Loucy (cell line): ENCODE measurements at regions not wholly inside any gene's neighbourhood (a gene's known extent, or its start where the extent isn't known, plus 50 kb on each side); places are given as distances from the start of the nearest gene placed in this dataset.

Experiments
- H2AFZ ChIP-seq: fragments of 200-600 bp; sonication (generic); 2 replicates; pipeline ENCODE4 v1.6.0; 2016; ENCODE audit warnings: antibody characterized with exemption, mild to moderate bottlenecking, low read length, moderate library complexity
- H3F3A ChIP-seq: fragments of 200-600 bp; 2 replicates; pipeline ENCODE4 v1.6.0; 2016; ENCODE audit warnings: antibody characterized with exemption, low read depth, mild to moderate bottlenecking
- H3K27me3 ChIP-seq: fragments of 200-600 bp; sonication (generic); 2 replicates; pipeline ENCODE4 v1.6.1; 2014; ENCODE audit warnings: low read length, mild to moderate bottlenecking; ENCODE audit not compliant: insufficient read depth, poor library complexity, severe bottlenecking
- H3K36me3 ChIP-seq: fragments of 200-600 bp; sonication (generic); 2 replicates; pipeline ENCODE4 v1.6.1; 2016; ENCODE audit warnings: low read length; ENCODE audit not compliant: insufficient read depth
- H3K4me1 ChIP-seq: fragments of 200-600 bp; sonication (generic); 2 replicates; pipeline ENCODE4 v1.5.1; 2014; ENCODE audit warnings: low read length, mild to moderate bottlenecking; ENCODE audit not compliant: insufficient read depth, poor library complexity, severe bottlenecking
- H3K4me2 ChIP-seq: fragments of 200-600 bp; sonication (generic); 2 replicates; pipeline ENCODE4 v1.6.0; 2014; ENCODE audit warnings: antibody characterized with exemption, low read length, low read depth, mild to moderate bottlenecking; ENCODE audit not compliant: poor library complexity, severe bottlenecking
- H3K4me3 ChIP-seq: fragments of 200-600 bp; sonication (generic); 2 replicates; pipeline ENCODE4 v1.5.1; 2014; ENCODE audit warnings: low read length, mild to moderate bottlenecking, mixed read lengths; ENCODE audit not compliant: poor library complexity, severe bottlenecking
- H3K79me2 ChIP-seq: fragments of 200-600 bp; sonication (generic); 2 replicates; pipeline ENCODE4 v1.6.1; 2014; ENCODE audit warnings: low read length; ENCODE audit not compliant: insufficient read depth
- H3K9ac ChIP-seq: fragments of 200-600 bp; sonication (generic); 2 replicates; pipeline ENCODE4 v1.6.0; 2014; ENCODE audit warnings: mild to moderate bottlenecking, low read depth, low read length, moderate library complexity; ENCODE audit not compliant: poor library complexity, severe bottlenecking
- H3K9me2 ChIP-seq: fragments of 200-600 bp; sonication (generic); replicated peaks from 2 replicates; pipeline ENCODE4 v1.6.1; 2016; ENCODE audit warnings: low read depth, low read length, mixed read lengths
- H3K9me3 ChIP-seq: fragments of 200-600 bp; sonication (generic); 2 replicates; pipeline ENCODE4 v1.6.1; 2014; ENCODE audit warnings: mild to moderate bottlenecking, antibody characterized with exemption, low read length, low read depth; ENCODE audit not compliant: insufficient read depth
- H4K20me1 ChIP-seq: fragments of 200-600 bp; sonication (generic); 2 replicates; pipeline ENCODE4 v1.6.0; 2014; ENCODE audit warnings: antibody characterized with exemption, low read length, mild to moderate bottlenecking; ENCODE audit not compliant: insufficient read depth, poor library complexity, severe bottlenecking
- EZH2phosphoT487 ChIP-seq: fragments of 200-600 bp; IDR thresholded peaks from 2 replicates; pipeline ENCODE4 v1.6.1; 2018; ENCODE audit warnings: antibody characterized with exemption, mild to moderate bottlenecking, moderate library complexity, borderline replicate concordance
- TF ChIP-seq, protein P1 (sequence below): fragments of 200-600 bp; sonication (generic); conservative IDR thresholded peaks from 2 replicates; pipeline ENCODE4 v1.5.1; 2014; ENCODE audit warnings: mild to moderate bottlenecking, antibody characterized with exemption, low read length

DNA sequence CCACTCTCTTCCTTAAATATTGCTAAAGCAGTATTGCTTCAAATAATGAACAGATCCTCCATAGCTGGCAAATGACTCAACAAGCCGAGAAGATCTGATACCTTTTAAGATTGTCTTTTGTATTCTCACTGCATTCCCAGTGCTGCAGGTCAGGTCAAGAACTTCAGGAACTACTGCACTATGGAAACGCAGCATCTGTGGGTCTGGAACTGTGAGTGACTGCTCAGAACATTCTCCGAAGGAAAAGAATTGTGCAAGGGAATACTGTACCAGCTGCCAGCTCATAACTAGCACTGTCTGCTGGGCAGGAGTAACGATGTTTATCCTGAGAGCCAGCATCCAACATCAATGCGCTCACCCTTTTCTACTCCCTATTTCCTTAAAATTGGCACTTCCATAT is 348.0 kb upstream of the SOX5 start:
- no peak for TF ChIP-seq EZH2phosphoT487
- TF ChIP-seq, protein P1, sequence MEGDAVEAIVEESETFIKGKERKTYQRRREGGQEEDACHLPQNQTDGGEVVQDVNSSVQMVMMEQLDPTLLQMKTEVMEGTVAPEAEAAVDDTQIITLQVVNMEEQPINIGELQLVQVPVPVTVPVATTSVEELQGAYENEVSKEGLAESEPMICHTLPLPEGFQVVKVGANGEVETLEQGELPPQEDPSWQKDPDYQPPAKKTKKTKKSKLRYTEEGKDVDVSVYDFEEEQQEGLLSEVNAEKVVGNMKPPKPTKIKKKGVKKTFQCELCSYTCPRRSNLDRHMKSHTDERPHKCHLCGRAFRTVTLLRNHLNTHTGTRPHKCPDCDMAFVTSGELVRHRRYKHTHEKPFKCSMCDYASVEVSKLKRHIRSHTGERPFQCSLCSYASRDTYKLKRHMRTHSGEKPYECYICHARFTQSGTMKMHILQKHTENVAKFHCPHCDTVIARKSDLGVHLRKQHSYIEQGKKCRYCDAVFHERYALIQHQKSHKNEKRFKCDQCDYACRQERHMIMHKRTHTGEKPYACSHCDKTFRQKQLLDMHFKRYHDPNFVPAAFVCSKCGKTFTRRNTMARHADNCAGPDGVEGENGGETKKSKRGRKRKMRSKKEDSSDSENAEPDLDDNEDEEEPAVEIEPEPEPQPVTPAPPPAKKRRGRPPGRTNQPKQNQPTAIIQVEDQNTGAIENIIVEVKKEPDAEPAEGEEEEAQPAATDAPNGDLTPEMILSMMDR: no peak
- no peaks in the 10 kb centered on the region for H3K36me3 ChIP-seq
- H2AFZ ChIP-seq: no peak overlapping the region
- no peaks in the 10 kb centered on the region for H3K4me1 ChIP-seq
- no peak overlapping the region for H3K9ac ChIP-seq
- H4K20me1 ChIP-seq: no peaks in the 10 kb centered on the region
- H3F3A ChIP-seq: no peaks in the 10 kb centered on the region
- H3K4me2 ChIP-seq: no peak overlapping the region
- no peaks in the 10 kb centered on the region for H3K9me2 ChIP-seq
- no peaks in the 10 kb centered on the region for H3K79me2 ChIP-seq
- H3K9me3 ChIP-seq: no peaks in the 10 kb centered on the region
- no peaks in the 10 kb centered on the region for H3K27me3 ChIP-seq
- H3K4me3 ChIP-seq: no peak overlapping the region

DNA sequence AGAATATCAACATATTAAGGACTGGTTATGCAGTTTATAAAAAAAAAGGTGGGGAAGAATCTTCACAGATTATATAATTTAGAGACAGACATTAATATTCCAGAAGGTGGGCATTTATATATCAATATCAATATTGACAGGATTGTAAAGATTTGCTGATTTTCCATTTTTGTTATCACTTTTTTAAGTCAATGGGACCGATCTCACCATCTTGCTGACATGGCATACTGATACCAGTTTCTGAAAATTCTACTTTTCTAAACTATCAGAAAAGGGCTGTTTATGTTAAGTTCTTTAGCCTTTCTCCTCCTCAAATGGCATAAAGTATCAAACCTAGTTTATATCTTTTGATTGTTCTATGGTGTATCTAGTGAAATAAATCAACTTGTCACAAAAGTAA is 344.1 kb upstream of the SOX5 start:
- Histone ChIP-seq H3K79me2 (no peaks in the 10 kb centered on the region), H3K4me3 (no peak overlapping the region), H3K27me3 (no peaks in the 10 kb centered on the region), H2AFZ (no peak overlapping the region), H4K20me1 (no peaks in the 10 kb centered on the region), H3F3A (no peaks in the 10 kb centered on the region), H3K4me2 (no peak overlapping the region), H3K9ac (no peak overlapping the region), H3K9me2 (no peaks in the 10 kb centered on the region), H3K36me3 (no peaks in the 10 kb centered on the region), H3K9me3 (no peaks in the 10 kb centered on the region), H3K4me1 (peaks cover 8% of the 10 kb centered on the region)
- no peak for TF ChIP-seq EZH2phosphoT487
- TF ChIP-seq, protein P1: no peak

DNA sequence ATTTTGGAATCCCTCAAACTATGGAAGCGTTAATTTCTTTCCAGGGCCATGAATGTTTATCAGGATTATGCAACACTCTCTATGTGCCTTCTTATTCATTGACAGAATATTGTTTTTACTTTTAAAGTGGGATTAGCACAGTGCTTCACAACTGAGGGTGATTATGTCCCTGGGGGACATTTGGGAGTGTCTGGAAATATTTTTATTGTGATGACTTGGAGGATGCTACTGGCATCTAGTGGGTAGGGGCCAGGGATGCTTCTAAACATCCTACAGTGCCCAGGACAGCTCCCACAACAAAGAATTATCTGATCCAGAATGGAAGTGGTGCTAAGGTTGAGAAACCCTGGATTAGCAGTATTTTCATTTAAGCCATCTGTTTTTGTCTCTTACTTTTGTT is 338.5 kb upstream of the SOX5 start:
- Histone ChIP-seq H3K9me2 (no peaks in the 10 kb centered on the region), H3K27me3 (no peaks in the 10 kb centered on the region), H3K4me2 (no peak overlapping the region), H3K79me2 (no peaks in the 10 kb centered on the region), H3K4me3 (no peak overlapping the region), H3K9me3 (no peaks in the 10 kb centered on the region), H3K4me1 (peaks cover 16% of the 10 kb centered on the region), H3F3A (no peaks in the 10 kb centered on the region), H2AFZ (no peak overlapping the region), H4K20me1 (no peaks in the 10 kb centered on the region), H3K9ac (no peak overlapping the region), H3K36me3 (no peaks in the 10 kb centered on the region)
- no peak for TF ChIP-seq EZH2phosphoT487
- TF ChIP-seq, protein P1: no peak
